Ovary (tissue), 3 donors: ENCODE measurements at regions not wholly inside any gene's neighbourhood (a gene's known extent, or its start where the extent isn't known, plus 50 kb on each side); places are given as distances from the start of the nearest gene placed in this dataset.

ENCODE experiments used
- EP300 ChIP-seq: sonication (generic); formaldehyde crosslinking; IDR thresholded peaks from one replicate; pipeline ENCODE4 v1.6.1; 2017; ENCODE audit warnings: antibody characterized with exemption
- POLR2A ChIP-seq: fragments of 450-650 bp; IDR thresholded peaks from one replicate; pipeline ENCODE4 v1.6.1; 2017; ENCODE audit warnings: antibody characterized with exemption, mild to moderate bottlenecking, moderate library complexity
- TF ChIP-seq, protein P1 (sequence below), 3 donors: fragments of 450-650 bp in 2 of 3; fragments of 200-600 bp in 1 of 3; IDR thresholded peaks; one replicate each; pipeline versions ENCODE4 v1.5.1 to v1.8.0; 2016 to 2022; ENCODE audit warnings: antibody characterized with exemption in 3 of 3, mild to moderate bottlenecking in 1 of 3
- donor health status: DM: no; HTN: no; CAD: no.

- TF ChIP-seq, protein P1, sequence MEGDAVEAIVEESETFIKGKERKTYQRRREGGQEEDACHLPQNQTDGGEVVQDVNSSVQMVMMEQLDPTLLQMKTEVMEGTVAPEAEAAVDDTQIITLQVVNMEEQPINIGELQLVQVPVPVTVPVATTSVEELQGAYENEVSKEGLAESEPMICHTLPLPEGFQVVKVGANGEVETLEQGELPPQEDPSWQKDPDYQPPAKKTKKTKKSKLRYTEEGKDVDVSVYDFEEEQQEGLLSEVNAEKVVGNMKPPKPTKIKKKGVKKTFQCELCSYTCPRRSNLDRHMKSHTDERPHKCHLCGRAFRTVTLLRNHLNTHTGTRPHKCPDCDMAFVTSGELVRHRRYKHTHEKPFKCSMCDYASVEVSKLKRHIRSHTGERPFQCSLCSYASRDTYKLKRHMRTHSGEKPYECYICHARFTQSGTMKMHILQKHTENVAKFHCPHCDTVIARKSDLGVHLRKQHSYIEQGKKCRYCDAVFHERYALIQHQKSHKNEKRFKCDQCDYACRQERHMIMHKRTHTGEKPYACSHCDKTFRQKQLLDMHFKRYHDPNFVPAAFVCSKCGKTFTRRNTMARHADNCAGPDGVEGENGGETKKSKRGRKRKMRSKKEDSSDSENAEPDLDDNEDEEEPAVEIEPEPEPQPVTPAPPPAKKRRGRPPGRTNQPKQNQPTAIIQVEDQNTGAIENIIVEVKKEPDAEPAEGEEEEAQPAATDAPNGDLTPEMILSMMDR (IDR thresholded peaks at IDR 0.05) = no peak
- TF ChIP-seq POLR2A (no peak), EP300 (no peak)
These were observed 68.6 kb downstream of the SIPA1L2 start for GRCh38 chr1:232561381-232561780.
